ENCODE measurements at regions not wholly inside any gene's neighbourhood (a gene's known extent, or its start where the extent isn't known, plus 50 kb on each side); places are given as distances from the start of the nearest gene placed in this dataset.

GRCh38 chr6:99711302-99711701 lies 104.7 kb downstream of the PRDM13 start:
- no peak for TF ChIP-seq POLR2A (IDR thresholded peaks at IDR 0.05; ENCODE audit: low read length)
- no peak for TF ChIP-seq GATA1 (IDR thresholded peaks at IDR 0.05; ENCODE audit: low read depth, low read length)
